SKM-1 treated with dmso at 0.1 percent for 144 hours (cell line): ENCODE measurements at regions not wholly inside any gene's neighbourhood (a gene's known extent, or its start where the extent isn't known, plus 50 kb on each side); places are given as distances from the start of the nearest gene placed in this dataset.
"Not testable (repeated sequence)": the region's sequence is repeated elsewhere in the genome, so short reads cannot be mapped to it uniquely, and the experiment has no call there.

Experiments
- DNase-seq: peaks from one replicate; lab custom pipeline; 2025; ENCODE audit not compliant: unreplicated experiment; lab: John Stamatoyannopoulos, UW

- DNase-seq, result no peak
Observed at GRCh38 chr5:25570067-25570583, 925.3 kb upstream of the CDH10 start.

GRCh38 chr5:25568989-25569625 lies 924.3 kb upstream of the CDH10 start:
- DNase-seq, result no peak

- no peak for DNase-seq
Observed at GRCh38 chr5:25568294-25568693, 923.5 kb upstream of the CDH10 start.

GRCh38 chr5:25567881-25568280 lies 923.1 kb upstream of the CDH10 start:
- no peak for DNase-seq

- DNase-seq, result no peak
Observed at GRCh38 chr5:25562656-25563055, 917.9 kb upstream of the CDH10 start.

GRCh38 chr5:25554077-25554476 lies 909.3 kb upstream of the CDH10 start:
- DNase-seq, result no peak

GRCh38 chr5:25552871-25553481 lies 908.2 kb upstream of the CDH10 start:
- DNase-seq, result no peak

- no peak for DNase-seq
Observed at GRCh38 chr5:25550793-25551192, 906.0 kb upstream of the CDH10 start.

- peak; percentile 47 for DNase-seq
Observed at GRCh38 chr5:25544652-25545249, 900.0 kb upstream of the CDH10 start.

- no peak for DNase-seq
Observed at GRCh38 chr5:25540628-25541027, 895.9 kb upstream of the CDH10 start.

- no peak for DNase-seq
Observed at GRCh38 chr5:25539536-25539935, 894.8 kb upstream of the CDH10 start.

- not testable (repeated sequence) for DNase-seq
Observed at GRCh38 chr5:25536461-25536860, 891.7 kb upstream of the CDH10 start.

GRCh38 chr5:25516141-25516540 lies 871.4 kb upstream of the CDH10 start:
- no peak for DNase-seq

- no peak for DNase-seq
Observed at GRCh38 chr5:25515525-25515924, 870.7 kb upstream of the CDH10 start.

GRCh38 chr5:25510692-25511091 lies 865.9 kb upstream of the CDH10 start:
- DNase-seq, result not testable (repeated sequence)

- DNase-seq, result not testable (repeated sequence)
Observed at GRCh38 chr5:25508011-25508410, 863.2 kb upstream of the CDH10 start.

- DNase-seq, result no peak
Observed at GRCh38 chr5:25500635-25501034, 855.9 kb upstream of the CDH10 start.

- DNase-seq, result peak; percentile 48
Observed at GRCh38 chr5:25489834-25490538, 845.2 kb upstream of the CDH10 start.

- DNase-seq, result peak; percentile 10
Observed at GRCh38 chr5:25488119-25488518, 843.3 kb upstream of the CDH10 start.

- DNase-seq, result no peak
Observed at GRCh38 chr5:25484391-25484790, 839.6 kb upstream of the CDH10 start.

- no peak for DNase-seq
Observed at GRCh38 chr5:25481463-25481862, 836.7 kb upstream of the CDH10 start.

GRCh38 chr5:25459082-25459481 lies 814.3 kb upstream of the CDH10 start:
- no peak for DNase-seq
